Hippocampal formation (tissue), 2 donors: ENCODE measurements at regions not wholly inside any gene's neighbourhood (a gene's known extent, or its start where the extent isn't known, plus 50 kb on each side); places are given as distances from the start of the nearest gene placed in this dataset.

ENCODE experiments used
- DNase-seq, 2 donors: peaks; one replicate each; lab custom pipeline; 2025; lab: John Stamatoyannopoulos, UW

DNA sequence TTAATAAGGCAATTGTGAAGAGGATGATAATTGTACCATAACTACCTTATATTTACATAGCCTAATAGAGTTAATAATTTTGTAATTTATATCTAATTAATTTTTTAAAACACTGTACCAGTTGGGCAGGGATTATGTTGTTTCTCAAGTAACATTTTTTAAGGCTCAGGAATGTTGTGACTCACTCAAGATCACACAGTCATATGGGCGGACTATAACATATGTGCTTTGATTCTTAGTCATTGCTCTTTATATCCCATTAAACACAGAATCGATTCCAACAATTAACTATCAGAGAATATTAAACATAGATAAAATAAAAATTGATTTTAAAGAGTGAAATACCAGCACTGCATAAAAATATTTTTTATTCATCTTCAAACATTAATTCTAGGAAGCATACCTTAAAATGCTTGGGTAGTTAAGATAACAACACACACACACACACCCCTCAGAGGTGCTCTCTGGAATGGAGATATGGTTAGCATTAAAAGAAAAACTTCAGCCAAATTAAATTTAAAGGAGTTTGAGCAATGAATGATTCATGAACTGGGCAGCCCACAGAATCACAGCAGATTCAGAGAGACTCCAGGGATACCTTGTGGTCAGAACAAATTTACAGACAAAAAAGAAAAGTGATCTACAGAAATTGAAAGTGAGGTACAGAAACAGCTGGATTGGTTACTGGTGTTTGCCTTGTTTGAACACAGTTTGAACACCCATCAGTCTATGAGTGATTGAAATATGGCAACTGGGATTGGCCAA is 869.4 kb upstream of the ID2 start:
- DNase-seq, result no peak

DNA sequence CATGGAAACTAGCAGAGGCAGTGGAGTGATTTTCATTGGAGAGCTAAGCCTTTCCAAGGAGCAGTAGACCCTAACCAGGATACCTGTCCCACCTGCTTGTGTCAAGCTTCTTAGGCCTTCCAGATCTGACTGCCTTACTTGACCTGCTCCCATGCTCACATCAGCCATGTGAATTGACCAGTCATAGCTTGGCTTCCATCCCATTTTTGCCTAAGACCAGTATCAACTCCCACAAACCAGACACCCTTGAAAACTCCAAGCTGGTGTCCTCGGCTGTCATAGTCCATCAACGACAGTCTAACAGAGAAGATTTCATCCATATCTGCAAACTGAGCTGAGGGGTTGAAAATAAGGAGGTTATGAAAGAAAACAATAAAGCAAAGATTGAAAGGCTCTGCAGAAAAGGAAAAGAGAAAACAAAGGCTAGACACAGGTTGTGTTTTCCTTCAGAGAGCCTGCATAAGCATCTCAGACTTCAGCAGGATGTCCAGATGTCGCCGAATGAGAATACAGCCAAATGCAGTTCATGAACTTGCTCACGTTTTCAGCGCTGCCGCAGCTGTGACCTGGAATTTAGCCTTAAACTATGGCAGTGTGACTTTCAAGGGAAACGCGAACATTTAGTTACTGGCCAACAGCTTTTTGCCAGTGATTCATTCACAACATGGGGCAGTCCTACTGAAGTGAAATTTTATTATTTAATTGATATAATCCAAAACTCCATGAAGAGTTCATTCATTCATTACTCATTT is 868.1 kb upstream of the ID2 start:
- no peak for DNase-seq

DNA sequence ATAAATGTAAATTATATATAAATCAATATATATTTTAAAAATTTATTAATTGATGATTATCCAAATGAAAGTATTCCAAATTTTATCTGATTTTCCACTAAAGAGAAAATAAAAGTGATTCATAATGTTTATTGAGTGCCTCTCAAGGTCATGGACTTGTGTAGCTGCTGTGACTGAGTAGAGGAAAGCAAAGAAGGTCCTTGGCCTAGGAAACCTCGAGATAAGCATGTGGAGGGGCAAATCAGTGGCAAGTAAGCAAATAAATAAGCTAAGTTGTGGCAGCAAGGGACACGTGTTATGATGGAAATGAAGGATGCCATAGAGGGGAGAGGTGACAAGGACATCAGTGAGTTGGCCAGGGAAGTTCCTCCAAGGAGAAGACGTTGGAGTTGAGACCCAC is 866.1 kb upstream of the ID2 start:
- no peak for DNase-seq

DNA sequence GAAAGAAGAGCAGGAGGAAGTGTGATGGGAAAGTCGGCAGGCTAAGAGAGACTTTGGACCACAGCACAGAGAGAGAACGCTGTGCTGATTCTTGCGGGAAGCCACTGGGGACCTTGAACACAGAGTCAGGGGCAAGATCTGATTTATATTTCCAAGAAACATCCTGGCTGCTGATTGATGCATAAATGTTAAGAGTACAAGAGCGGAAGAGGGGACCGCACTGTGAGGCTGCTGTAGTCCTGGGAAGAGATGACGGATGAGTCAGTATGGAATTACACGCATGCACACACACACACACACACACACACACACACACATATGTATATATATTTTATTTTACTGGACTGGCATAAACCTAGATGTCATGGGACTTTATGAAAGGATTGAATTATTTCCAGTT is 865.6 kb upstream of the ID2 start:
- DNase-seq, result no peak

DNA sequence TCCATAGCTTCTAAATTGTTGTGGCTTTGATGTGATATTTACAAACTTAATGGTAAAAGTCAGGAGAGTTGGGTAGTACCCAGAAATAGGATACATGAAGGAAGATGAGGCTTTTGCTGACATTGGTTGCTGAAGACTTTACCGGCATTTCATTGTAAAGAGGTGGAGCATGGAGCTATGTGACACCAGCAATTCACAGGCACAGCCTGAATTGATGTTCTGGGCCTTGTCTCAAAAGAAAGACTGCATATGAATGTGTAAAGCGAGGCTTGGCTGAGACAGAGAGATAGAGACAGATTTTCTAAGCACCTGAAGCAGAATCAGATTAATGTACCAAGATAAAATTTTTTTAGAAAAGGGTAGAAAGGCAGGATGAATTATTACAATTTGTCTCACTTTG is 864.9 kb upstream of the ID2 start:
- no peak for DNase-seq

DNA sequence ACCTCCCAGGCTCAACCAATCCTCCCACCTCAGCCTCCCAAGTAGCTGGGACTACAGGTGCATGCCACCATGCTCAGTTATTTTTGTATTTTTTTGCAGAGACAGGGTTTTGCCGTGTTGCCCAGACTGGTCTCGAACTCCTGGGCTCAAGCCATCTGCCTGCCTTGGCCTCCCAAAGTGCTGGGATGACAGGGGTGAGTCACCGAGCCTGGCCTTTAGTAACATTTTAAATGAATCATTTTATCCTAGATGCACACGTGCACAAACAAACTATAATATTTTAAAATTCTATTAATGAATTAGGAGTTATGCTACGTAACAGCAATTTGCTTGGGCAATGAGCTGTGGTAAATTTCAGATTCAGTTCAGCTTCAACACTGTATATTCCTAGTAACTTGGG is 862.5 kb upstream of the ID2 start:
- DNase-seq, result no peak

DNA sequence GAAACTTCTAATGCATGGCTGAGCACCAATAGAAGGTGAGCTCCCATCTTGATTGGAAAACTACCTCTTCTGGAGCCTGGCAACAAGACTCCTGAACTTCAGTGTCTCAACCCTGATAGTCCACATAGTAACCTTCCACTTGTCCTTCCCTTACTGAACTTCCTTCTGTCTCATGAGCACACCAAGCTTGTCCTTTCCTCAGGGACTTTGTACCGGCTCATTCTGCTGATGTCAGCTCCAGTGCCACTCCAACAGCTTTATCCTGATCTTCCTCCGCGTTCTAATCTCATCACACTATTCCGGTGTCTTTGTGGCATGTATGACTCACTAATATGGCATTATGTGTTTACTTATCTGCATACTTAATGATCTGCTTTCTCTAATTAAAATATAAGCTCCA is 862.0 kb upstream of the ID2 start:
- DNase-seq, result no peak

DNA sequence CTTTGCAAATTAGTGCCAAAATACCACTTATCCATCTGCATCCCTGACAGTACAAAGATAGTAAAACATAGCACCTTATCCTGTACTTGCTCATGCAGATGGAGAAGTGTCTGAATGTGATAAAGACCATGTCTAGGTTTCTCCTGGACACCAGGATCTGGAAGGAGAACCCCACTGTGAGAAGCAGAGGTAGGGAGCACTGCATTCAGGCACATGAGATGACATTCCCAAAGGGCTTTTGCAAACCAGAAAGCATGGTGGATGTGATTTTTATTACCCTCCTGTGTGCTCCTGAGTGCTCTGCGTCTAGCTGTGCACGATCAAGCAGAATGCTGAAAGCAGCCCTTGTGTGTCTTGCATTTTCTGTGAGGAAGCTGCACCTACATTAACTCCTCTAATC is 857.6 kb upstream of the ID2 start:
- DNase-seq, result no peak

DNA sequence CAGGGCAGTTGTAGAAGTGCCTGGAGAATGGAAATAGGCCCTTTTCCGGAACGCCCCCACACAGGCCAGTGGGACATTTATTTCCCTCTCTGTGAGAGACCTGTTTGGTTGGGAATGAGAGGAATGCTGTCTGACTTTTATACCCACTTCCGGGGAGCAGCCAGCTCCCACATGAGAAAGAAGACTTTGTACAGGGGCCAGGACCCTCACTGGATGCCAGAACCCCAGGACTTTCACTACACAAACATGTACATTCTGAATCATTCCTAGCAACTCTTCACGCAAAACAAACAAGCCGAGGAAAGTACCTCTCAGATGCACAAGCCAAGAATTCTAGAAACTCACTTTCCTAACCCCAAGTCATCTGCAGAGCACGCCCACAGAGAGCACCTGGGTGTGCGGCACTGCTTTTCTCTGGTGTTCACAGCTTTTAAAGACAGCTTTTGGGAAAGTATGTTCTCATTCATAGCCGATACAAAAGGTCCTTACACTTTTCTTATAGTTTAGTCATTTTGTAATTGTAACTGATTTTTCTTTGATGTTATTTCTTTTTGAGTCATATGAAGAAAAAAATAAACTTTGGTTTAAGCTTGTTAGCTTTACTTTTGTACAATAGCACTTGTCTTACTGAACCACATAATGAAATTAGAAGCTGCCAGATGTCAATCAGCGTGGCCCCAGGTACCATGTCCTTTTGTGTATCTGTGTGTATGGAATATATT is 856.1 kb upstream of the ID2 start:
- no peak for DNase-seq

DNA sequence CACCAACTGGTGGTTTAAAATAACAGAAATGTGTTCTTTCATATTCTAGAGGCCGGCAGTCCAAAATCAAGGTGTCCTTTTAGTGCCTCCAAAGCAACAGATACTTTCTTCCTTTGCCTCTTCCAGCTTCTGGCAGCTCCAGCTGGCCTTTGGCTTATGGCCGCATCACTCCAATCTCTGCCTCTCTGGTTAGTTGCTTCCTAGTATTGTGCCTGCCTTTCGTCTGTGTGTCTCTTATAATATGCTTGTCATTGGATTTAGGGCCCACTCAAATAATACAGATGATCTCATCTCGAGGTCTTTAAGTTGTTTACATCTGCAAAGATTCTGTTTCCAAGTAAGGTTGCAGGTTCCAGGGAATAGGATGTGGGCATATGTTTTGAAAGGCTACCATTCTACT is 855.2 kb upstream of the ID2 start:
- no peak for DNase-seq

DNA sequence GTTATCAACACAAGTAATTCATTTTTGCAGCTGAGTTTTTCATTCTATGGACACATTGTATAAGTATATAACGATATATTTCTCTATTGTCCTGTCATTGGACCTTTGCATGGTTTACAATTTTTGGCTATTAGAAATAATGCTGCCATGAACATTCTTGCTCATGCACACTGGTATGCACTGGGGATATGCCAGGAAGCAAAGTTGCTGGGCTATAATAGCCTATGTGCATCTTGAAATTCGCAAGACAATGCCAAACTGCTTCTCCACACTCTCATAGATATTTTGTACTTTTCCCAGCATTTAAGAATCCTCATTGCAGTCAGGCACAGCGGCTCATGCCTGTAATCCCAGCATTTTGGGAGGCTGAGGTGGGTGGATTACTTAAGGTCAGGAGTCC is 852.6 kb upstream of the ID2 start:
- no peak for DNase-seq

DNA sequence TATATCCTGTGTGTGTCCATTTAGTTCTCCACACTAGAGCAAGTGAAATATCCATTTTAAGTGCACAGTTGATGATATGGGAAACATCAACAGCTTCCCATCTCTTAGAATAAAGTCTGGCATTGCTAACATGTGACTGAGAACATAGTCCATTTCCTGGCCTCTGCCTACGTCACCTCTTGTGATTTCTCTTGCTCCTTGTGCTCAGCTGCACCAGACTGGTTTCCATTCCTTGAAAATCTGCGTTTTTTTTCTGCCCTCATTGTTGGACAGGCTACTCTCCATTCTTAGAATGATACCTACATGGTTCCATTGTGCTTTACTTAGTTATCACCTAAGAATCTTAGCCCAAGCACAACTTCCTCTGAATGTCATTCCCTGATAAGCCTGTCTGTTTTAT is 851.2 kb upstream of the ID2 start:
- no peak for DNase-seq

DNA sequence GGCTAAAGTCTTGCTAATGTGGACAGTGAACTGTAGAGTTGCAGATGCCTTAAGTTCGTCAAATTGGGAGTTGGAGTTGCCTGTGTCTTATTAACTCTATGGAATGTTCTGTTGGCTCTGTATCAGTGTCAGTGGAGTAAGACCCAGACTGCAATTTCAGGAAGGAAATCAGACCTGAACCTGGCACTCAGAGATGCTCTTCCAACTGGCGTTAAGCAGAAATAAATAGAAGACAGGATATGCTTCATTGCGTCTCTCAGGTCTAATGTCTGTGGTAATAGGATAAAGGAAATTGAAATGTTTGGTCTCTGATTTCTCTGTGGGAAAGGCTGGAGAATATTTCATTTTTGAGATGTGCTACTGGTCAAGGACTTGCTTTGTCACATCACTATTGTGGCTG is 846.7 kb upstream of the ID2 start:
- DNase-seq, result no peak

DNA sequence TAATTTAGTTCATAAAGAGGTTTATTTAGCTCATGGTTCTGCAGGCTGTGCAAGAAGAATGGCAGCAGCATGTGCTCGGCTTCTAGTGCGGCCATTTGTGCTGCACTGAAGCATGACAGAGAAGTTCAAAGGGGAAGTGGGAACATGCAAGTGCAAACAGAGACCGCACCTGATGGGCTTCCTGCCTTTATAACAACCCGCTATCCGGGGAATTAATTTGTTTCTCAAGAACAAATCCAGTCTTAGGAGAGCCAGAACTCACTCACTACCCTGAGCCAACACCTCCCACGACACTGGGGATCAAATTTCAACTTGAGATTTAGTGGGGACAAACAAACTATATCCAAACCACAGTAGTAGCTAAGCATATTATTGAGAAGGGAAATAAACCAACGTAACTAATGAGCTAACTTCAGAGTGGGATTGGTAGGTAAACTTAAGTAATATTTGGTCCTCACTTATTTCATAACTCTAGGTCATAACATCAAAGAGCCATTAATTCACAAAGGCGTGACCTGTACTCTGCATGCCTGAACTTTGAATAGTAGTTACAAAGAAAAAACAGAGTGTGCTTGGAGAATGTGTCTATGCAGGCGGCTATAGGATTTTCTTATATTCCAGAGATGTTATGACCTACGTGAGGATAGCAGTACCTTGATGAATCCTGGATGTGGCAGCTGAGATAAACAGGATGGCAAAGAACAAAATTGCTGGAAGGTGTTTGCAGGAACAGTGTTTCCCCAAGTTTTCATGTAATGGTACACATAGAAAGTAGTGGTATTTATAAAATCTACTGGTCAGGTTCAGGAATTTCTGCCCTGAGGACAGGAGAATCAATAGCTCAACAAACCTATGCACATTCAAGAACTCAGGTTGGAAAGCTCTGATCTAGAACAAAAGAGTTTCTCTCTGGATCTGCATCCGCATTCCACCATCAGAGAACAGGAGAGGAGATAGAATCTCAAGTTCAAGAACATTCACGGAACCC is 845.9 kb upstream of the ID2 start:
- no peak for DNase-seq

DNA sequence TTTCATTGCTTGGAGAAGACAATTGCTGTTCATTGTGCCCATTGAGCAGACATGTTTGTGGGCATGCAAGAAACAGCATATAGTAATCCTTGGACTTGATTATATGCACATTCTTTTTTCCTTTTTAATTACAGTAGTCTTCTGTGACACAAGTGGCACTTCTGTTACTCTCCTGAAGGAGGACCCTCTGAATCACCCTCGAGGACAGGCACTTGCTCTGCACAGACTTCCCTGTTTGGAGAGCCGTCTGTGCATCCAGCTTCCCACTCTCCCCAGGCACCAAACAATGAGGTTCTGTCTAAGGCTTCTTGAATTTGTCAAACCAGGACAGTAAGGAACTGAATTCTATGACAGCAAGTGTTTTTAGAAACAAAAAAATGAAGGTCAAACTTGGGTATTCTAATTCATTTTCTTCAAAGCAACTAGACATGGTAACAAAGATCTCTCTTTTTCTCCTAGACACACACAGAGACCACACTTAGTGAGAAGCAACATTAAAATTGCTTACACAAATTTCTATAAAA is 844.6 kb upstream of the ID2 start:
- DNase-seq, result no peak

DNA sequence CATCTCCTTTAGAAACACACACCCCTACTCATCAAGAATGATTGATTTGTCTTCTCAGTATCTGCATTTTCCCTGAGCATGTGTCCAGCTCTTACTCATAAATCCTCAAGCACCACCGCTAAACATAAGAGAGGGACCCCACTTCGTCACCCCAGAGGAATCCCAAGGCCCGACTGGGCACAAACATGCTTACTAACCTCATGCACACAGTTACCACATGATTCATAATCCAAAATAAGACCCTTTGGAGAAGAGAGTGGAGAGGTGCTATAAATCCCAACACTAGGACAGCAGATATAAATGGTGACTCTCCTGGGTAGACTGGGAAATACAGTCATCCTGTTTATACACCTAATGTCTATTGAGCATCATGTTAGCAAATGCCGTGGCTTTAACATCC is 843.2 kb upstream of the ID2 start:
- no peak for DNase-seq

DNA sequence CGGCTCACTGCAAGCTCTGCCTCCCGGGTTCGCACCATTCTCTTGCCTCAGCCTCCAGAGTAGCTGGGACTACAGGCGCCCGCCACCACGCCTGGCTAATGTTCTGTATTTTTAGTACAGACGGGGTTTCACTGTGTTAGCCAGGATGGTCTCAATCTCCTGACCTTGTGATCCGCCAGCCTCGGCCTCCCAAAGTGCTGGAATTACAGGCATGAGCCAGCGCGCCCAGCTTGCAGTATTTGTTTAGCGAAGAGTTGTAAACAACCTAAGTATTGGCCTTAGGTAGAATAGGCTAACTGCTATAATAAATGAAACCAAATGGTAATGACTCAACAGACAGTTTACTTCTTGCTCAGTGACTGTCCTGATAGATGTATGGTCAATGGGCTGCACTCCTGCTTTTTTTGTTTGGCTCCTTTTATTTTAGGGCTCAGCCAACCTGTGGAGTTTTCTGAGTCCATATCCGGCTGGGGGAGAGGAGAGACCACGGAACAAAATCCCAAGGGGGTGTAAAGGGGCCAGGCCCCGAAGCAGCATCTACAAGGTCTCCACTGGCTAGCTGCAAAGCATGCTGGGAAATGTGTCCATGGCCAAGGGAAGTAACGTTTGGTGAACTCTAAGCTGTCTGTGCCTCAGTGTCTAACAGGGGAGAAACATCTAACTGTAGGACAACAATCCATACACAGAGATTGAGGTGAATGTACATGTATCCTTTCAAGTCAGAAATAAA is 841.0 kb upstream of the ID2 start:
- DNase-seq, result no peak

DNA sequence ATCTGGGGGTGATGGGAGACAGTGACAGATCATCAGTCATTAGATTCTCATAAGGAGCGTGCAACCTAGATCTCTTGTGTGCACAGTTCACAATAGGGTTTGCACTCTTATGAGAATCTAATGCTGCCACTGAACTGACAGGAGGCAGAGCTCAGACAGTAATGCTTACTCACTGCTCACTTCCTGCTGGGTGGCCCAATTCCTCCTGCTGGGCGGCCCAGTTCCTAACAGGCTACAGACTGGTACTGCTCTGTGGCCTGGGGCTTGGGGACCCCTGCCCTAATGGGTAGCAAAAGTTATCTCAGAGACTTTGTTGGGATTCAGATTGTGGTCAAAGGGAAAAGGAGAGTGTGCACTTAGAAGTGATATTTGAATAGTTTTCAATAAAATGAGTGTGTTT is 840.1 kb upstream of the ID2 start:
- DNase-seq, result no peak

DNA sequence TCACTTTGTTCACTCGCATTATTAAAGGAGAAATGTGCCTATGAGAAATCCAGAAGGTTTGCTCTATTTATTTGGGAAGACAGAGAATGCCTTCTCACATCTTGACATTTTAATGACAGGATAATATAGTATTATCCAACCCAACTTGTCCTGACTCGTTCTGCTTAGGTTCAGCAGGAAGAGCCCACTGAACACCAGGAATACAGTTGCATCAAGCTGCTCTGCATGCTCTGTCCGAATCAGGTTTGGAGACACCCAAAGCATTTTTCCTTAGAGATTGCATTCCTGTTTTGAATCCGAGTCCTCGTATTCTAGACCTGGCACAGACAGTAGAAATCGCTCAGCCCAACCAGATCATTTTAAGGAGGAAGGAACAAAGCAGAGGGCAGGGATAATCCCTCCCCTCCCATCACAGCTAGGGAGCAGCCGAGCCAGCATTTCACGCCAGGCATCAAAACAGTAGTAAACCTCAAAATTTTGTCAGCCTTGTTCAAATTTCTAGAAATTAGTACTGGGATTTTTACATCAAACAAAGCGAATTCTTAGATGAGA is 837.4 kb upstream of the ID2 start:
- DNase-seq, result no peak

DNA sequence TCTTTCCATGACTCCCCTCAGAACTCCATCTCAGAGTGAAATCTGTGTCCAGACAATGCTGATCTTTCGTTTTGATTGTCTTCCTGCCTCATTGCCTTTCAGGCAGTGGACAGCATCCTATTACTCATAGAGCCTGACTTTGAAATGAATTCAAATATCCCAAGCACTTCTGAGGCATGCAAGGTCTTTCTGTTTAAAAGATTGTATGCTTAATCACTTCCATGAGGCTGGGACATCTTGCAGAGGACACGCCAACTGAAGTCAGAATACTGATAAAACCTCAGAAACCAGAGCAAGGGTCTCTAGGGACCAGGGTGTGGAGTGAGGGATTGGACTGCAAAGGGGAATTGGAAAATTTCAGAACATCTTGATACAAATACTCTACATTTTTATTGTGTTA is 836.5 kb upstream of the ID2 start:
- DNase-seq, result no peak

DNA sequence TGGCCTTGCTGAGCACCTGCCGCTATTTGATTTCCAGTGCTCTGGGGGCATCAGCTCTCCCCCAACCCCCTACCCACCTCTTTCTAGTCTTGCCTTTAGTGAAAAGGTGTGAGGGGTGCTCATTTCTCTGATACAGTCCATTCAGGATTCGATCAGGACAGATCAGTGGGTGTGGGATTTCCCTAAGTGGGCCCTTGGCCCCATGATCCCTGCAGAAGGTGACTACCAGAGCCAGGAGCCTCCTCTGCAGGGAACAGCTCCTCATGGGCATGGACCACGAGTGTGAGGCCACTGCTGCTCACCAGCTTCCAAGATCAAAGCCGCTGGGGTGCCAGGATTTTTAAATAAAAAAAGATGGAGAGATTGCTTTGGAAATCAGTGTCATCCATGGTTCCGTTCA is 835.2 kb upstream of the ID2 start:
- no peak for DNase-seq
